GM23338 (cell line): ENCODE measurements at regions not wholly inside any gene's neighbourhood (a gene's known extent, or its start where the extent isn't known, plus 50 kb on each side); places are given as distances from the start of the nearest gene placed in this dataset.

Experiments used
- ATAC-seq: fragments of 200-7000 bp; cut with Tn5 transposase; 3 replicates; pipeline ENCODE4 v1.9.1; 2020
- DNase-seq: peaks from one replicate; pipeline ENCODE4 v3.0.0-alpha.2; 2015; ENCODE audit warnings: low spot score
- H2AFZ ChIP-seq: fragments of 200-600 bp; sonication (generic); 2 replicates; pipeline ENCODE4 v1.8.0; 2016; ENCODE audit warnings: antibody characterized with exemption, mild to moderate bottlenecking, moderate library complexity
- H3F3A ChIP-seq: fragments of 200-600 bp; sonication (generic); replicated peaks from 2 replicates; pipeline ENCODE4 v1.8.0; 2017; ENCODE audit warnings: antibody characterized with exemption, mixed run types, low read depth
- H3K27ac ChIP-seq: fragments of 200-600 bp; sonication (generic); 2 replicates; pipeline ENCODE4 v1.6.1; 2016; ENCODE audit warnings: low read depth
- H3K27me3 ChIP-seq: fragments of 200-600 bp; sonication (generic); 2 replicates; pipeline ENCODE4 v1.8.0; 2016; ENCODE audit warnings: mild to moderate bottlenecking, mixed run types, moderate library complexity; ENCODE audit not compliant: insufficient read depth
- H3K36me3 ChIP-seq: fragments of 200-600 bp; sonication (generic); 2 replicates; pipeline ENCODE4 v1.8.0; 2016; ENCODE audit warnings: mild to moderate bottlenecking; ENCODE audit not compliant: insufficient read depth
- H3K4me1 ChIP-seq: fragments of 200-600 bp; sonication (generic); 2 replicates; pipeline ENCODE4 v1.8.0; 2016; ENCODE audit warnings: mild to moderate bottlenecking, moderate library complexity; ENCODE audit not compliant: insufficient read depth
- H3K4me2 ChIP-seq: fragments of 200-600 bp; sonication (generic); 2 replicates; pipeline ENCODE4 v1.7.1; 2017; ENCODE audit warnings: mixed run types
- H3K4me3 ChIP-seq: fragments of 200-600 bp; sonication (generic); 2 replicates; pipeline ENCODE4 v1.6.1; 2016; ENCODE audit warnings: mixed run types
- H3K79me2 ChIP-seq: fragments of 200-600 bp; sonication (generic); replicated peaks from 2 replicates; pipeline ENCODE4 v1.8.0; 2017; ENCODE audit warnings: mild to moderate bottlenecking; ENCODE audit not compliant: insufficient read depth
- H3K9me2 ChIP-seq: fragments of 200-600 bp; sonication (generic); 2 replicates; pipeline ENCODE4 v1.8.0; 2017; ENCODE audit not compliant: insufficient read depth
- H4K20me1 ChIP-seq: fragments of 200-600 bp; sonication (generic); replicated peaks from 2 replicates; pipeline ENCODE4 v1.8.0; 2017; ENCODE audit warnings: mild to moderate bottlenecking; ENCODE audit not compliant: insufficient read depth
- H3K27ac Mint-ChIP-seq: 2 replicates; pipeline ENCODE4 v1.8.0; 2020; ENCODE audit warnings: inconsistent platforms, mild to moderate bottlenecking, moderate library complexity, mixed read lengths
- H3K27me3 Mint-ChIP-seq: 3 replicates; pipeline ENCODE4 v1.8.0; 2022; ENCODE audit warnings: low read depth, mild to moderate bottlenecking, moderate library complexity, mixed read lengths, inconsistent platforms; ENCODE audit not compliant: insufficient read depth, poor library complexity
- H3K36me3 Mint-ChIP-seq: 3 replicates; pipeline ENCODE4 v1.8.0; 2021; ENCODE audit warnings: low read depth, mild to moderate bottlenecking, inconsistent platforms, moderate library complexity, mixed read lengths
- H3K4me1 Mint-ChIP-seq: 3 replicates; pipeline ENCODE4 v1.8.0; 2020; ENCODE audit warnings: mild to moderate bottlenecking, inconsistent platforms, mixed read lengths
- H3K4me3 Mint-ChIP-seq: 3 replicates; pipeline ENCODE4 v1.8.0; 2021; ENCODE audit warnings: moderate library complexity, mild to moderate bottlenecking, inconsistent platforms, mixed read lengths
- H3K9me3 Mint-ChIP-seq: 3 replicates; pipeline ENCODE4 v1.8.0; 2020; ENCODE audit warnings: moderate library complexity, mild to moderate bottlenecking, inconsistent platforms, mixed read lengths
- JUNB ChIP-seq: IDR thresholded peaks from one replicate; pipeline ENCODE4 v1.6.1; 2016; ENCODE audit warnings: antibody characterized with exemption; ENCODE audit not compliant: unreplicated experiment
- POLR2AphosphoS5 ChIP-seq: IDR thresholded peaks from 2 replicates; pipeline ENCODE4 v1.6.1; 2016; ENCODE audit warnings: antibody characterized with exemption, low read depth
- STAT1 ChIP-seq: IDR thresholded peaks from one replicate; pipeline ENCODE4 v1.6.1; 2016; ENCODE audit warnings: antibody characterized with exemption; ENCODE audit not compliant: unreplicated experiment
- ZNF114 ChIP-seq: fragments of 250-450 bp; sonication (Bioruptor Pico); IDR thresholded peaks from 2 replicates; pipeline ENCODE4 v1.5.0; 2020; ENCODE audit warnings: mild to moderate bottlenecking, moderate library complexity
- ZNF462 ChIP-seq: fragments of 250-450 bp; sonication (Bioruptor Pico); IDR thresholded peaks from 2 replicates; pipeline ENCODE4 v1.5.0; 2020; ENCODE audit warnings: mild to moderate bottlenecking, moderate library complexity

DNA sequence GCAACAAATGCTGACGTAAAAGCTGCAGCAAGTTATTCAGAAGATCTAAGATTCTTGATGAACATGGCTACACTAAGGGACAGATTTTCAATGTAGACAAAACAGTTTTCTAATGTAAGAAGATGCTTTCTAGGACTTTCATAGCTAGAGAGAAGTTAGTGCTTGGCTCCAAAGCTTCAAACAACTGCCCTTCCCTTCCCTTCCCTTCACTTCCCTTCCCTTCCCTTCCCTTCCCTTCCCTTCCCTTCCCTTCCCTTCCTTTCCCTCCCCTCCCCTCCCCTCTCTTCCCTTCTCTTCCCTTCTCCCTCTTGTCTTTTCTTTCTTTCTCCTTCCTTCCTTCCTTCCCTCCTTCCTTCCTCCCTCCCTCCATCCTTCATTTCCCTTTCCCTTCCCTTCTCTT, 365.3 kb upstream of the ADGRL4 start:
- TF ChIP-seq ZNF114 (no peak), ZNF462 (CRISPR knock-in tag) (no peak), JUNB (no peak)
- Mint-ChIP-seq H3K27ac (no peak overlapping the region), H3K27me3 (no peaks in the 10 kb centered on the region), H3K36me3 (no peaks in the 10 kb centered on the region), H3K4me3 (no peak overlapping the region), H3K4me1 (peaks cover 17% of the 10 kb centered on the region), H3K9me3 (no peaks in the 10 kb centered on the region)
- Histone ChIP-seq H3K4me3 (no peak overlapping the region), H2AFZ (no peak overlapping the region), H3F3A (no peaks in the 10 kb centered on the region), H3K27me3 (no peaks in the 10 kb centered on the region), H3K4me2 (no peak overlapping the region), H3K9me2 (0 out of 2 replicates have a peak, but pooled peaks cover 7% of the 10 kb centered on the region), H3K4me1 (peaks cover 24% of the 10 kb centered on the region), H3K27ac (no peak overlapping the region), H3K79me2 (no peaks in the 10 kb centered on the region), H4K20me1 (no peaks in the 10 kb centered on the region), H3K36me3 (no peaks in the 10 kb centered on the region)
- DNase-seq (no peak), ATAC-seq (no peak)

- Histone ChIP-seq H3K27me3 (no peaks in the 10 kb centered on the region), H3K79me2 (no peaks in the 10 kb centered on the region), H3K27ac (no peak overlapping the region), H3F3A (no peaks in the 10 kb centered on the region), H3K4me1 (0 out of 2 replicates have a peak, but pooled peaks cover 3% of the 10 kb centered on the region), H3K36me3 (no peaks in the 10 kb centered on the region), H4K20me1 (no peaks in the 10 kb centered on the region), H3K4me2 (no peak overlapping the region), H2AFZ (no peak overlapping the region), H3K9me2 (0 out of 2 replicates have a peak, but pooled peaks cover 7% of the 10 kb centered on the region), H3K4me3 (no peak overlapping the region)
- Mint-ChIP-seq H3K36me3 (no peaks in the 10 kb centered on the region; the same call in 2 of the 3 replicates), H3K4me3 (no peak overlapping the region), H3K4me1 (peaks cover 7% of the 10 kb centered on the region), H3K27me3 (no peaks in the 10 kb centered on the region), H3K9me3 (no peaks in the 10 kb centered on the region), H3K27ac (no peak overlapping the region)
- no peak for ATAC-seq
- no peak for DNase-seq
- TF ChIP-seq JUNB (no peak), ZNF462 (CRISPR knock-in tag) (no peak), STAT1 (no peak), POLR2AphosphoS5 (no peak)
Measured at GRCh38 chr1:79369091-79369490, 362.6 kb upstream of the ADGRL4 start.
